Ectodermal cell (in vitro differentiated cells): ENCODE measurements at regions not wholly inside any gene's neighbourhood (a gene's known extent, or its start where the extent isn't known, plus 50 kb on each side); places are given as distances from the start of the nearest gene placed in this dataset.

ENCODE experiments used
- H3K27ac ChIP-seq: 2 replicates; pipeline ENCODE4 v1.7.0; 2013; ENCODE audit warnings: mild to moderate bottlenecking, low read depth, low read length; ENCODE audit not compliant: insufficient read depth, poor library complexity, severe bottlenecking
- H3K27me3 ChIP-seq: 2 replicates; pipeline ENCODE4 v1.7.0; 2013; ENCODE audit warnings: mild to moderate bottlenecking, low read length; ENCODE audit not compliant: insufficient read depth, control insufficient read depth, poor library complexity, severe bottlenecking
- H3K36me3 ChIP-seq: one replicate; pipeline ENCODE4 v1.7.0; 2013; ENCODE audit warnings: low read length; ENCODE audit not compliant: control insufficient read depth, insufficient read depth
- H3K4me1 ChIP-seq: one replicate; pipeline ENCODE4 v1.7.0; 2013; ENCODE audit warnings: low read length; ENCODE audit not compliant: control insufficient read depth, insufficient read depth
- H3K4me3 ChIP-seq: 2 replicates; pipeline ENCODE4 v1.7.0; 2013; ENCODE audit warnings: low read depth, low read length, control low read depth; ENCODE audit not compliant: insufficient read depth
- H3K9me3 ChIP-seq: 2 replicates; pipeline ENCODE4 v1.7.0; 2013; ENCODE audit warnings: mild to moderate bottlenecking, low read length, moderate library complexity; ENCODE audit not compliant: control insufficient read depth
- WGBS, 2 experiments: methylation state at CpG; one replicate each; pipeline ENCODE4 v1.1.7; 2013; ENCODE audit warnings: missing lambda C conversion rate in 2 of 2; 5-methylcytosine and 5-hydroxymethylcytosine counted together

DNA sequence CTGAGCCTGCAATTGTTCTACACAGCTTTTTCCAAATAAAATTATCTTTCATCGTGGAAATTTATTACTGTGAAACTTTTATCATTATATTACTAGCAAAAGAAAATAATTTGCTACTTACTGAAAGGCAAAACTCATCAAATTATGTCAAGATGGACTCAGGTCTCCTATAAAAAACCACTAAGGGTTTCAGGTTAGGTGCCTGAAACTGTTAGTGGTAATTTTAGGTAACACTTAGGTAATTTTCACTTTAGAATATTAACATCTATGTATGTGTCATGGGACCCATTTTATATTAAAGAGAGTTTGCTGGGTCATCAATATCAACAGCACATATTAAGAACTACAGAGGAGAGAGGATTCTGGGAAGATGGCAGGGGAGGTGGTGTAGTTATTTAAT is 651.5 kb downstream of the CENPC start:
- H3K27me3 ChIP-seq: no peaks in the 10 kb centered on the region
- H3K36me3 ChIP-seq: no peaks in the 10 kb centered on the region
- H3K9me3 ChIP-seq: no peaks in the 10 kb centered on the region
- H3K4me1 ChIP-seq: no peaks in the 10 kb centered on the region
- H3K4me3 ChIP-seq: no peak overlapping the region
- H3K27ac ChIP-seq: no peak overlapping the region
- WGBS, 2 experiments: no CpG with 5 or more reads among the region's 1 CpG

- no peak overlapping the region for H3K4me3 ChIP-seq
- WGBS, 2 experiments: 97 to 100% methylated on average over 1 of the region's 1 CpG
- H3K4me1 ChIP-seq: no peaks in the 10 kb centered on the region
- H3K9me3 ChIP-seq: peaks cover 2% of the 10 kb centered on the region
- H3K27me3 ChIP-seq: no peaks in the 10 kb centered on the region
- no peaks in the 10 kb centered on the region for H3K36me3 ChIP-seq
- no peak overlapping the region for H3K27ac ChIP-seq
Observed at GRCh38 chr4:66887061-66887460, 658.2 kb downstream of the CENPC start.

- Histone ChIP-seq H3K4me1 (no peaks in the 10 kb centered on the region), H3K9me3 (peaks cover 2% of the 10 kb centered on the region), H3K27me3 (no peaks in the 10 kb centered on the region), H3K27ac (no peak overlapping the region), H3K36me3 (no peaks in the 10 kb centered on the region), H3K4me3 (no peak overlapping the region)
- 89% methylated on average over 1 of the region's 1 CpG; no CpG with 5 or more reads in 1 of the 2 experiments for WGBS, 2 experiments
Observed at GRCh38 chr4:66885501-66886165, 659.7 kb downstream of the CENPC start.

GRCh38 chr4:66876946-66877345 is 668.4 kb downstream of the CENPC start:
- no peaks in the 10 kb centered on the region for H3K4me1 ChIP-seq

DNA sequence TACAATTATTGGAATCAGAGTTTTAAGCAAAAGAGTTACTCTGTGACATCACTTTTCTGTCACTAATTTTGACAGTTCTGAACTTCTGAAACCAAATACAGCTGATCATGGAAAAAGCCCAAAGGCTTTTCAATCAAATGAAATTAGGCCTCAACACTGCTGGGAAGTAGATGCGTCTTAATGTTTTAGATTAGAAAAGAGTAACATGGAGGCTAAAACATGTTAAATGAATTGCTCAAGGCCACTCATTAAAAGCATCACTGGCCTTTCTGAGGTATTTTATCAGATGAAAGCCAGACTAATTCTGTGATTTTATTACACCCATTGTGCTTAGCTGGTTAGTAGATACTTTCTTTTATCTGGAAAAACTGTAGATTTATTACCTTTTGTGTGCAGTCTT is 672.6 kb downstream of the CENPC start:
- H3K36me3 ChIP-seq: no peaks in the 10 kb centered on the region
- no peaks in the 10 kb centered on the region for H3K27me3 ChIP-seq
- H3K27ac ChIP-seq: peak overlapping the region; percentile 36
- H3K4me1 ChIP-seq: no peaks in the 10 kb centered on the region
- 95 to 96% methylated on average over 1 of the region's 1 CpG for WGBS, 2 experiments
- no peaks in the 10 kb centered on the region for H3K9me3 ChIP-seq
- no peak overlapping the region for H3K4me3 ChIP-seq

More at GRCh38 chr4:66876946-66877345, 668.4 kb downstream of the CENPC start:
- no peak overlapping the region for H3K4me3 ChIP-seq
- no peaks in the 10 kb centered on the region for H3K27me3 ChIP-seq
- H3K36me3 ChIP-seq: no peaks in the 10 kb centered on the region
- 94 to 97% methylated on average over 2 of the region's 2 CpGs for WGBS, 2 experiments
- H3K27ac ChIP-seq: no peak overlapping the region
- H3K9me3 ChIP-seq: no peaks in the 10 kb centered on the region

DNA sequence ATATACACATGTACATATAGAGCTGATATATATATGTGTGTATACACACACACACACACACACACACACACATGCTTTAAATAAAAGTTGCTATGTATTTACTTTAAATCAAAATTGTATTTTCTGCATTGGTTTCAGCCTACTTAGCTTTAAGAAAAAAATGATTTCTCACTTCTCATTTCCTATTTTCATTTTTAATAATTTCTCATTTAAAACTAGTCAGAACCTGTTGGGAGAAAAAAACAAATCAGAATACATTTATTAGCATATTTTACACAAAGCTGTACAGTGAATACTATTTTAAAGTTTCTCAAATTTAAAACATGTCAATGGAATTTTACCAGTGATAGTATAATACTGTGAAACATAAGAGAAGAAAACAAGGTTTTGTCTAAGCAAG is 681.8 kb downstream of the CENPC start:
- Histone ChIP-seq H3K27me3 (no peaks in the 10 kb centered on the region), H3K4me3 (no peak overlapping the region), H3K27ac (no peak overlapping the region), H3K9me3 (no peaks in the 10 kb centered on the region), H3K36me3 (no peaks in the 10 kb centered on the region), H3K4me1 (no peaks in the 10 kb centered on the region)

GRCh38 chr4:66855956-66856355 is 689.3 kb downstream of the CENPC start:
- WGBS, 2 experiments: 93 to 100% methylated on average over 1 of the region's 1 CpG
- no peak overlapping the region for H3K27ac ChIP-seq
- H3K27me3 ChIP-seq: no peaks in the 10 kb centered on the region
- no peaks in the 10 kb centered on the region for H3K36me3 ChIP-seq
- no peaks in the 10 kb centered on the region for H3K9me3 ChIP-seq
- H3K4me1 ChIP-seq: no peaks in the 10 kb centered on the region
- H3K4me3 ChIP-seq: no peak overlapping the region

DNA sequence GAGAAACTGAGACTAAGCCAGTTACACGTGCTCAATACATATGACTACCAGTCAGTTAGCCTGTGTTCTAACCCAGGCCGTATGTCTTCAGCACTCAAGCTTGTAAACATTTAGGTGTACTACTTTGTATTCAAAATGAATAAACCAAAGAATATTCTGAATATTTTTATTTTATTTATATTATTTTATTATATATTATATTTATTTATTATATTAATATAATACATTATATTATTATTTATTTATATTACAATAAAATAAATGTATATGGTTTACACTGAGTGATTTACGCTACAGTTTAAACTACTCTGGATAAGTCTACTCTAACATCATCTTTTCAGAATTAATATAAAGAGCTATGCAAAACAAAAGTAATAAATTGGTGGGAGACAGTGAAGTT is 691.5 kb downstream of the CENPC start:
- 83 to 100% methylated on average over 1 to 2 of the region's 3 CpGs for WGBS, 2 experiments
- Histone ChIP-seq H3K27ac (no peak overlapping the region), H3K4me3 (no peak overlapping the region), H3K36me3 (no peaks in the 10 kb centered on the region), H3K4me1 (no peaks in the 10 kb centered on the region), H3K9me3 (no peaks in the 10 kb centered on the region), H3K27me3 (no peaks in the 10 kb centered on the region)

GRCh38 chr4:66852843-66853242 is 692.5 kb downstream of the CENPC start:
- H3K4me3 ChIP-seq: no peak overlapping the region
- H3K27me3 ChIP-seq: no peaks in the 10 kb centered on the region
- no peak overlapping the region for H3K27ac ChIP-seq
- no peaks in the 10 kb centered on the region for H3K36me3 ChIP-seq
- no peaks in the 10 kb centered on the region for H3K9me3 ChIP-seq
- WGBS, 2 experiments: 72 to 75% methylated on average over 2 of the region's 2 CpGs
- no peaks in the 10 kb centered on the region for H3K4me1 ChIP-seq

DNA sequence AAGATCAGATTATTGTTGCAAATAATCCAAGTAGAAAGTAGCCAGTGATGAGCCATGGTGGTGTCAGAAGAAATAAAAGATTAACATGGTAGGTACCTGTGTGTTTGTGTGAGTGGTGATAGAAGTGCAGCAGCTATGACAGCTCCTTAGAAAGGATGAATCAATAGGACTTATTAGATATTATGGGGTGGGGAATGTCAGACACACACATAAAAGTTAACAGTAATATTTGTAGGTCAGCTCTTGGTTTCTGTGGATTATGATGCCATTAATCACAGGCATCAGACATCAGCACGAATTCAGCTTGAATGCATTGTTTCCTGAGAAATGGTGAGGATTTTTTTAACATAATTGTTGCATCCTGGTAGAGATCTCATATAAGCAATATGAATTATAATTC is 695.7 kb downstream of the CENPC start:
- Histone ChIP-seq H3K4me3 (no peak overlapping the region), H3K9me3 (no peaks in the 10 kb centered on the region), H3K27me3 (no peaks in the 10 kb centered on the region), H3K27ac (no peak overlapping the region), H3K4me1 (no peaks in the 10 kb centered on the region), H3K36me3 (no peaks in the 10 kb centered on the region)
- WGBS, 2 experiments: 89 to 93% methylated on average over 1 of the region's 1 CpG

DNA sequence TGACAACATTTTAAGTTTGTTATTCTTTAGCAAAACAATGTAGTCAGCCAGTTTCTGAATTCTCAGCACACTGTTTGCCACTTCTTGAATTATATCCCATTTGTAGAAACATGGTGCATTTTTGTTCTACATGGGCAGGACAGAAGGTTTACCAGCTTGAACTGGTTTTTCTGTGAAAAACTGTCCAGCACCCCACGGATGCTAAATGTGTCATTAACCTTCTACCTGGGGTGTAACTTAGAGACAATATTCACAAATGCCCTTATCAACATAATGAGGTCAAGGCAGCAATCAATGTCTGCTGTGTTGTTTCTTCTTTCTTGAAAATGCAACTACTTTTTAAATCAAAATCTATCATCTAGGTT is 702.6 kb downstream of the CENPC start:
- no peaks in the 10 kb centered on the region for H3K27me3 ChIP-seq
- 91 to 92% methylated on average over 1 of the region's 1 CpG for WGBS, 2 experiments
- no peak overlapping the region for H3K4me3 ChIP-seq
- no peaks in the 10 kb centered on the region for H3K9me3 ChIP-seq
- no peaks in the 10 kb centered on the region for H3K36me3 ChIP-seq
- no peak overlapping the region for H3K27ac ChIP-seq
- no peaks in the 10 kb centered on the region for H3K4me1 ChIP-seq
